CD4-positive, alpha-beta T cell treated with Interleukin-6 at 100 ng/mL for 8 hours (primary cell): ENCODE measurements at regions not wholly inside any gene's neighbourhood (a gene's known extent, or its start where the extent isn't known, plus 50 kb on each side); places are given as distances from the start of the nearest gene placed in this dataset.

Experiments used
- DNase-seq: peaks from one replicate; pipeline ENCODE4 v3.0.0-alpha.2; 2020; ENCODE audit warnings: mixed read lengths, low spot score

- no peak for DNase-seq
Measured at GRCh38 chr10:85225311-85225710, 896.9 kb downstream of the CCSER2 start.

GRCh38 chr10:85226596-85226995, 898.2 kb downstream of the CCSER2 start:
- DNase-seq, result no peak

- DNase-seq, result no peak
Measured at GRCh38 chr10:85228726-85229125, 900.3 kb downstream of the CCSER2 start.

GRCh38 chr10:85231534-85232270, 903.3 kb downstream of the CCSER2 start:
- no peak for DNase-seq

GRCh38 chr10:85235258-85235657, 906.9 kb downstream of the CCSER2 start:
- DNase-seq, result no peak

- DNase-seq, result no peak
Measured at GRCh38 chr10:85238676-85239075, 910.3 kb downstream of the CCSER2 start.

- DNase-seq, result no peak
Measured at GRCh38 chr10:85250304-85250703, 921.9 kb downstream of the CCSER2 start.

- no peak for DNase-seq
Measured at GRCh38 chr10:85256481-85256880, 928.1 kb downstream of the CCSER2 start.

GRCh38 chr10:85259908-85260307, 931.5 kb downstream of the CCSER2 start:
- no peak for DNase-seq

GRCh38 chr10:85262992-85263391, 934.6 kb downstream of the CCSER2 start:
- DNase-seq, result no peak

- no peak for DNase-seq
Measured at GRCh38 chr10:85265121-85265520, 936.7 kb downstream of the CCSER2 start.

GRCh38 chr10:85266808-85267207, 938.4 kb downstream of the CCSER2 start:
- DNase-seq, result no peak

- DNase-seq, result no peak
Measured at GRCh38 chr10:85280014-85280413, 951.6 kb downstream of the CCSER2 start.

- no peak for DNase-seq
Measured at GRCh38 chr10:85284778-85285770, 956.7 kb downstream of the CCSER2 start.

GRCh38 chr10:85293483-85293882, 965.1 kb downstream of the CCSER2 start:
- DNase-seq, result no peak

- DNase-seq, result no peak
Measured at GRCh38 chr10:85311613-85312337, 983.4 kb downstream of the CCSER2 start.

- DNase-seq, result no peak
Measured at GRCh38 chr10:85315657-85316056, 987.3 kb downstream of the CCSER2 start.

- no peak for DNase-seq
Measured at GRCh38 chr10:85316276-85316675, 987.9 kb downstream of the CCSER2 start.

GRCh38 chr10:85317827-85318226, 989.4 kb downstream of the CCSER2 start:
- DNase-seq, result no peak

GRCh38 chr10:85318809-85319807, 990.7 kb downstream of the CCSER2 start:
- DNase-seq, result no peak

- DNase-seq, result no peak
Measured at GRCh38 chr10:85319826-85320225, 991.4 kb downstream of the CCSER2 start.
